CD4-positive, alpha-beta T cell treated with Interferon gamma for 1 hour (primary cell): ENCODE measurements at regions not wholly inside any gene's neighbourhood (a gene's known extent, or its start where the extent isn't known, plus 50 kb on each side); places are given as distances from the start of the nearest gene placed in this dataset.

Experiments used
- DNase-seq: peaks from one replicate; pipeline ENCODE4 v3.0.0-alpha.2; 2020

DNA sequence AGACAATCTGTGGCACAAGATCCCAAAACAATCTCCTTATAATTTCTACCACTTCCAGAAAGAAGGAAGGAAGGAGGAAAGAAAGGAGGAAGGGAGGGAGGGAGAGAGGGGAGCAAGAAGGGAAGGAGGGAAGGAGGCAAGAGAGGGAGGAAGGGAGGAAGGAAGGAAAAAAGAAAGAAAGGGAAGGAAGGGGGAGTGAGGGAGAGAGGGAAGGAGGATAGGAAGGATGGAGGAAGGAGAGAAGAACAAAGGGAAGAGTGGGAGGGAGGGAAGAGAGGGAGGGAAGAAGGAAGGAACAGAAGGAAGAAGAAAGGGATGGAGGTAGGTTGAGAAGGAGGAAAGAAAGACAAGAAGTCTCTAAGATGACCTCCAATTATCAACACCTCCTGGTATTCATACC is 185.5 kb upstream of the NFE2L3 start:
- no peak for DNase-seq

DNA sequence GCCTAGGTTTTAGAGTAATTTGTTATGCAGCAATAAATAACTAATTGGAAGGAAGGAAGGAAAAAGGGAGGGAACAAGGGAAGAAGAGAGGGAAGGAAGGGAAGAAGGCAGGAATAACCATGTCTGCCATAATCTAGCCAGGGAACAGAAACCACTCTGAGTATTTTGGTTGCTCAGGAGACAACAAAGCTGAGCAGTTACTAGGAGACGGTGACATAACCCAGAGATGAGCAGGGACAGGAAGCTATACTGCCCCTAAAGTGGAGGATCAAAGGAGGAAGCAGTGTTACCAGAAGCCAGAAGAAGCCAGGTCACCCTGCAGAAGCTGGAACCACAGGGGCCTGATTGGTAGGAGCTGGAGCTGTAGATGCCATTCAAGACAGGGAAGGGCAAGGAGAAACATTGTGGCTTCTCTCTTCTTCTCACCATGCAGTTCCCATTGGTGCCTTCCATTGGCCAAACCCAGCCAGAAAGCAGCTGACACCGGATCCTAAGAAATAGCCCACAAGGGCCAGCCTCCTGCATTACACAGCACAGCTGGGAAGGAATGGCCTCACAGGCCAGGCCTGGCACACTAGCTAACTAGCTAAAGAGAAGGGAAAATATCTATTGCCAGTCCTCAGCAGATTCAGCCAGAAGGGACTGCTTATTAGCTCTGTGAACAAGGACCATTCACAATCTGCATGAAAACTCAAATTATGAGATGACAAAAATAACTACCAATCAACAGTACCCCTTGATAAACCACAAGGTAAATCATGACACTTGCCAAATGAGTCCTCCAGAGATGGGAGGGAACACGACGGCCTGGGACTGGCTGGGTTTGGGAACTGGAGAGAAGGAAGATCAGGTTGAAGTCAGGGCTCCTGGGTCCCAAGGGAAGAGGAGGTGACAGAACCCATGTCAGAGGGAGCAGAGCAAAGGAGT is 184.5 kb upstream of the NFE2L3 start:
- no peak for DNase-seq

GRCh38 chr7:25968205-25968993 is 183.6 kb upstream of the NFE2L3 start:
- DNase-seq, result peak; percentile 37

GRCh38 chr7:25970356-25970755 is 181.6 kb upstream of the NFE2L3 start:
- DNase-seq, result no peak

GRCh38 chr7:25970911-25971310 is 181.1 kb upstream of the NFE2L3 start:
- DNase-seq, result no peak

GRCh38 chr7:25976630-25977029 is 175.4 kb upstream of the NFE2L3 start:
- DNase-seq, result no peak

DNA sequence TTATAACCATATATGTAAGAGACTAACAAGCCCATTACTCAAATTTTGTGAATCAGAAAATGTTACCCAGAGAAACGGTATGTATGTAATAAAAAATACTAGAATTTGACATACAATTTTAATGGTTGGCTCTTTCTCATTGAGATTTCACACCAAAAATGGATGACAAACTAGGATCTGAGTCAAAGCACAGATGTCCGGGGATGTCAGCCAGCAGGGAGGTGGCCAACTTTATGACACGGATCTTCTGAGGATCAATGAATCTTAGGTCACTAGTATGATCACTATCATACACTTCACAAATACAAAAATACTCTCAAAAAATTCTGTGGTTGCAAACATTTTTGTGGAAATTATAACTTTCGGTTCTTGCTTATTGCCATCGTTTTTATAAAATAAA is 173.5 kb upstream of the NFE2L3 start:
- no peak for DNase-seq

GRCh38 chr7:25979605-25980004 is 172.4 kb upstream of the NFE2L3 start:
- DNase-seq, result no peak

GRCh38 chr7:25982684-25983083 is 169.3 kb upstream of the NFE2L3 start:
- DNase-seq, result no peak

- no peak for DNase-seq
Observed at GRCh38 chr7:25985196-25985595, 166.8 kb upstream of the NFE2L3 start.

DNA sequence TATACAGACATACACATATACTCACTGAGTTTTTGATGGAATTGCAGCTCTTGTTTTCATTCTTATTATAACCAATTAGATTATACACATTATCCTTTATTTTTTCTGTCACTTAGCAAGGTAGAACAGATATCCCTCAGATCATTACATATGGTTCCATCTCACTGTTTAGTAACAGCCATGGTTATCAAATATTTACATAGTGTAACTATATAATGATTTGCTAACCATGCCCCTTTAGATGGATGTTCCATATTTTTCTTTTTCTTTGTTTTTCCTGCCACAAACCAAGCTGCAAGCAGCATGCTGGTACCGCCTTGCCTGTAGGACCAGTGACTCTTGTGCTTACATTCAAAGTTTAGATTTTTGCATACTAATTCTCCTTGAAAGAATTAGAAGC is 163.4 kb upstream of the NFE2L3 start:
- DNase-seq, result no peak

- no peak for DNase-seq
Observed at GRCh38 chr7:25989140-25989705, 162.8 kb upstream of the NFE2L3 start.

DNA sequence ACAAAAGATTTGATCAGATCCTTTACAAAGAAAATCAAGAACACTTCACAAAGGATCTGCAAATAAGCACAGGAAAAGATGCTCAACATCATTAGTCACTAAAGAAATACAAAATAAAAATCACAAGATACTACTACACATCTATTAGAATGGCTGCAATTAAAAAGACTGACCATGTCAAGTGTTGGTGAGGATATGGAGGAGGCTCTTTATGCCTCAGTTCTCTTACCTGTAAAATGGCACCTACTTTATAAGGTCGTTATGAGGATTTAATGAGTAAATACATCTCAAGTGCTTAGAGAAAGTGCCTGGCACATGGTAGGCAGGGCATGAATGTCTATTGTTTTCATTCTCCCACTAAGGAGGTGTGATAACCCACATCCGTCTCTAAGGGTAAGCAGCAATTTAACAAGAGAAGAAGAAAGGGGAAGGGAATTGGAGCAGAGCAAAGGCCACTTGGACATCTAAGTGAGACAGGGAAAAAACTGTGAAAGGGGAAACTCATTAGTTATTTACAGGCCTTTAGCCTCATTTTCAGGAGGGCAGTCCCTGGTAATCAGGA is 157.5 kb upstream of the NFE2L3 start:
- no peak for DNase-seq

DNA sequence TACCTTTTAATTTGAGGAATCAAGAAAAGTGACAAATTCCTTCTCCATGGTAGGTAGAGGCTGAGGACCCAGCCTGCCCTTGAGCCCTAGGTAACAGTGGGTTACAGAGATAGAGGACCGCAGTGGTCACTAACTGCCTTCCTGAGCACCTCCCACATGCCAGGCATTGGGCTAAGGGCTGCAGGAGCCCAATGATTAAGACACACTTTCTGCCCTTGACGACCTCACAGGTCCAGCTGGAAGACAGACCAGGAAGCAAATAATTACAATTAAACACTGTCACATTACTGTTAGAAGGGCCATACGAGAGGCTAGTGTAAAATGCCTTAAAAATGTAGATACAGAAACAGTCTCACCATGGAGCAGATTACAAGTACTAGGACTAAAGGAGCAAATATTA is 156.8 kb upstream of the NFE2L3 start:
- DNase-seq, result no peak

DNA sequence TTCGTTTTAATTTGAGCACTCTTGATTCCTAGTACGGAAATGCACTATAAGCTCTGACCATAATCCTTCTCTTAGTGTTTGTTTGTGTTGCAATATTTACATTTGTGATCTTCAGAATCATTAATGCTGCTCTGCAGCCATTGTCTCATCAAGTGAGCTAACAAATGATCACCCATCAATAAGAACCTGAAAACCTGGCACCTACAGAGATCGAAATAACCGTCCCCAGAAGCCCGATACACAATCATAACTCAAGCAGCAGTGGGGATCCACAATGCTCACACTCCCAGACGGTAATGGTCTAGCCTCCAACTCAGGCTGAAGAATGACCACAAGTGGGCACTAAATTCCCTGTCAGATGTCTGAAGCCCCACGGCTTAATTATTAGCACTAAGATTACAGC is 156.0 kb upstream of the NFE2L3 start:
- no peak for DNase-seq

- DNase-seq, result no peak
Observed at GRCh38 chr7:25998499-25998898, 153.5 kb upstream of the NFE2L3 start.

- no peak for DNase-seq
Observed at GRCh38 chr7:26000841-26001240, 151.2 kb upstream of the NFE2L3 start.

GRCh38 chr7:26001662-26002244 is 150.2 kb upstream of the NFE2L3 start:
- DNase-seq, result no peak

- DNase-seq, result no peak
Observed at GRCh38 chr7:26005683-26006410, 146.2 kb upstream of the NFE2L3 start.

- DNase-seq, result no peak
Observed at GRCh38 chr7:26006426-26006825, 145.6 kb upstream of the NFE2L3 start.

GRCh38 chr7:26007510-26007909 is 144.5 kb upstream of the NFE2L3 start:
- no peak for DNase-seq

- no peak for DNase-seq
Observed at GRCh38 chr7:26008428-26008827, 143.6 kb upstream of the NFE2L3 start.
